Kidney epithelial cell (primary cell): ENCODE measurements at regions not wholly inside any gene's neighbourhood (a gene's known extent, or its start where the extent isn't known, plus 50 kb on each side); places are given as distances from the start of the nearest gene placed in this dataset.
A peak's percentile ranks its signal among the peaks of the same experiment; 100 is the strongest.

ENCODE experiments used
- DNase-seq: peaks from one replicate; pipeline ENCODE4 v3.0.0-alpha.2; 2010; ENCODE audit warnings: low read depth
- H3K27me3 ChIP-seq: 2 replicates; pipeline ENCODE4 v1.6.0; 2011; ENCODE audit warnings: low read length; ENCODE audit not compliant: control insufficient read depth, insufficient read depth
- H3K36me3 ChIP-seq: 2 replicates; pipeline ENCODE4 v1.5.1; 2011; ENCODE audit warnings: low read length; ENCODE audit not compliant: control insufficient read depth, insufficient read depth
- H3K4me3 ChIP-seq: 2 replicates; pipeline ENCODE4 v1.5.1; 2011; ENCODE audit warnings: low read depth, mild to moderate bottlenecking, control low read depth, low read length
- CTCF ChIP-seq: IDR thresholded peaks from 2 replicates; pipeline ENCODE4 v1.5.1; 2011; ENCODE audit warnings: mild to moderate bottlenecking, moderate library complexity, low read length, control low read depth, inconsistent platforms; ENCODE audit not compliant: insufficient read depth, poor library complexity, severe bottlenecking

GRCh38 chr3:103705641-103706040, 1270.8 kb downstream of the ZPLD1 start:
- DNase-seq: no peak
- no peak for TF ChIP-seq CTCF

GRCh38 chr3:103706671-103707070, 1271.9 kb downstream of the ZPLD1 start:
- H3K27me3 ChIP-seq: no peaks in the 10 kb centered on the region
- H3K4me3 ChIP-seq: no peak overlapping the region
- no peak for TF ChIP-seq CTCF
- H3K36me3 ChIP-seq: no peaks in the 10 kb centered on the region
- no peak for DNase-seq

More at GRCh38 chr3:103705641-103706040, 1270.8 kb downstream of the ZPLD1 start:
- no peak overlapping the region for H3K4me3 ChIP-seq
- H3K27me3 ChIP-seq: no peaks in the 10 kb centered on the region
- no peaks in the 10 kb centered on the region for H3K36me3 ChIP-seq

- no peak for TF ChIP-seq CTCF
Measured at GRCh38 chr3:103711670-103712069, 1276.9 kb downstream of the ZPLD1 start.

GRCh38 chr3:103712320-103713008, 1277.6 kb downstream of the ZPLD1 start:
- Histone ChIP-seq H3K36me3 (no peaks in the 10 kb centered on the region), H3K4me3 (no peak overlapping the region), H3K27me3 (no peaks in the 10 kb centered on the region)
- peak; percentile 37 for DNase-seq
- no peak for TF ChIP-seq CTCF

More at GRCh38 chr3:103711670-103712069, 1276.9 kb downstream of the ZPLD1 start:
- no peak for DNase-seq
- Histone ChIP-seq H3K36me3 (no peaks in the 10 kb centered on the region), H3K4me3 (no peak overlapping the region), H3K27me3 (no peaks in the 10 kb centered on the region)

GRCh38 chr3:103729547-103729946, 1294.7 kb downstream of the ZPLD1 start:
- Histone ChIP-seq H3K36me3 (no peaks in the 10 kb centered on the region), H3K4me3 (no peak overlapping the region), H3K27me3 (no peaks in the 10 kb centered on the region)
- DNase-seq: no peak
- no peak for TF ChIP-seq CTCF

- no peaks in the 10 kb centered on the region for H3K36me3 ChIP-seq
- no peaks in the 10 kb centered on the region for H3K27me3 ChIP-seq
- no peak for DNase-seq
- no peak overlapping the region for H3K4me3 ChIP-seq
- no peak for TF ChIP-seq CTCF
Measured at GRCh38 chr3:103730744-103731143, 1295.9 kb downstream of the ZPLD1 start.
